ENCODE measurements at regions not wholly inside any gene's neighbourhood (a gene's known extent, or its start where the extent isn't known, plus 50 kb on each side); places are given as distances from the start of the nearest gene placed in this dataset.
"Not testable (repeated sequence)": the region's sequence is repeated elsewhere in the genome, so short reads cannot be mapped to it uniquely, and the experiment has no call there.

GRCh38 chr5:87627363-87627762 is 214.6 kb upstream of the CCNH start:
- no peak for DNase-seq (ENCODE audit: low read depth)

- DNase-seq (ENCODE audit: low read depth) = no peak
Observed at GRCh38 chr5:87608385-87608784, 195.7 kb upstream of the CCNH start.

GRCh38 chr5:87605663-87606062 is 192.9 kb upstream of the CCNH start:
- DNase-seq (ENCODE audit: low read depth) = no peak

- DNase-seq (ENCODE audit: low read depth) = no peak
Observed at GRCh38 chr5:87599778-87600177, 187.0 kb upstream of the CCNH start.

- no peak for DNase-seq (ENCODE audit: low read depth)
Observed at GRCh38 chr5:87598460-87598859, 185.7 kb upstream of the CCNH start.

DNA sequence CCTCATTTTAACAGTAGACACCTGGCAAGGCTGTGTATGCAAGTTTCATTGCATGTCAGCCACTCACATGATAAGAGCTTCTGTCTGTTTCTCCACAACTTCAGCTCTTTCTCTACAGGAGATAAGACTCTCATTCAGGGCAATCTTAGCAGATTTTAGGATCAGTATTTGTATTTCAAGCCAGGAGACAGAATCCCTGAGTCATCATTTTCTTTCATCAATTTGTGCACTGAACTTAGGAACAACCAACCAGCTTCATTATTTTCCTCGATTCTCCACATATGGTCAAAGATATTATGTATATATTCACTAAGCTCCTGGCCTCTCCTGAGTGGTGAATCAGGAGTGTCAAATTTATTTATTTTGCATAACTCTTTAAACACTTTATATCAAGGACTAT is 181.8 kb upstream of the CCNH start:
- no peak for DNase-seq (ENCODE audit: low read depth)

DNA sequence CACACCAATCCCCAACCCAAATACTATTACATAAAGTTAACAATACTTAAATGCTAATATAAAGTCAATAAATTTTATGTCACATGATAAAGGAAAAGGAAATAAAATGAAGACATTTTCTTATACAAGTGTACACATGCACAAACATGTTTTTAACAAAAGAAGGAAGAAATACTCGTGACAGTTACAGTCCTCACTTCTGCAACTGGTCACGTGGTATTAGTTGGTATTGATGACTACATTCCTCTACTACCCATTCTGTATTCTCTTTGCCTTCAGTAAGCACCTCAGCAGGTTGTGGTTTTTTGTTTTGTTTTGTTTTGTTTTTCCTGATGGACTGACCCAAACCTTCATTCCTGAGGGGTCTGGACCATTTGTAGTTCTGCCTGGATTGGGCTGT is 176.9 kb upstream of the CCNH start:
- no peak for DNase-seq (ENCODE audit: low read depth)

DNA sequence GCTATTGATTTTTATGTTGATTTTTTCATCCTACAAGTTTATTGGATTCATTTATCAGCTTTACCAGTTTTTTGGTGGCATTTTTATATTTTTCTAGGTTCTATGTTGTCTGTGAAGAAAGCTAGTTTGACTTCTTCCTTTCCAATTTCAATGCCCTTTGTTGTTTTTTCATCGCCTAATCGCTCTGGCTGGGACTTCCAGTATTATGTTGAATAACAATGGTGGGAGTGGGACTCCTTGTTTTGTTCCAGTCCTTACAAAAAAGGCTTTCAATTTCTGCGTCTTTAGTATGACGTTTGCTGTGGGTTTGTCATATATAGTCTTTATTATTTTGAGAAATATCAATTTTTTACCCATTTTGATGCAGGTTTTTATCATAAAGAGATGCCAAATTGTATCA is 175.6 kb upstream of the CCNH start:
- DNase-seq (ENCODE audit: low read depth) = no peak

DNA sequence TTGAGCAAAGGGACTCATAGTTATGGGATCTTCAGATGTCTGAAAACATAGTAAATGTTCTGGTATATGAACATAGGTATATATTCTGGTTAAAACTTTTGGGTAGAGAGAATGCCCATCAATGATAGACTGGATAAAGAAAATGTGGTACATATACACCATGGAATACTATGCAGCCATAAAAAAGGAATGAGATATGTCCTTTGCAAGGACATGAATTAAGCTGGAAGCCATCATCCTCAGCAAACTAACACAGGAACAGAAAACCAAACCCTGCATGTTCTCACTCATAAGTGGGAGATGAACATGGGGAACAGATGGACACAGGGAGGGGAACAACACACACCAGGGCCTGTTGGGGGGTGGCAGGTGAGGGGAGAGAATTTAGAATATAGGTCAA is 171.0 kb upstream of the CCNH start:
- DNase-seq (ENCODE audit: low read depth) = not testable (repeated sequence)

- no peak for DNase-seq (ENCODE audit: low read depth)
Observed at GRCh38 chr5:87582149-87582548, 169.4 kb upstream of the CCNH start.

DNA sequence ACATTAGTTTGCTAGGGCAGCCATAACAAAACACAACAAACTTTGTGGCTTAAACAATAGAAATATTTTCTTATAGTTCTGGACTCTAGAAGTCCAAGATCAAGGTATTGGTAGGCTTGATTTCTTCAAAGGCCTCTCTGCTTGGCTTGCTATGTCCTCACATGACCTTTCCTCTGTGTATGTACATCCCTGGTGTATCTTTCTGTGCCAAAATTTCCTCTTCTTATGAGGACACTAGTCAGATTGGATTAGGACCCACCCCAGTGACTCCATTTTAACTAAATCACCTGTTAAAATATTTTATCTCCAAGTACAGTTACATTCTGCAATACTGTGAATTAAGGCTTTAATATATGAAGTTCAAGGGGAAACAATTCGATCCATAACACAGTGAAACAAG is 168.9 kb upstream of the CCNH start:
- no peak for DNase-seq (ENCODE audit: low read depth)

DNA sequence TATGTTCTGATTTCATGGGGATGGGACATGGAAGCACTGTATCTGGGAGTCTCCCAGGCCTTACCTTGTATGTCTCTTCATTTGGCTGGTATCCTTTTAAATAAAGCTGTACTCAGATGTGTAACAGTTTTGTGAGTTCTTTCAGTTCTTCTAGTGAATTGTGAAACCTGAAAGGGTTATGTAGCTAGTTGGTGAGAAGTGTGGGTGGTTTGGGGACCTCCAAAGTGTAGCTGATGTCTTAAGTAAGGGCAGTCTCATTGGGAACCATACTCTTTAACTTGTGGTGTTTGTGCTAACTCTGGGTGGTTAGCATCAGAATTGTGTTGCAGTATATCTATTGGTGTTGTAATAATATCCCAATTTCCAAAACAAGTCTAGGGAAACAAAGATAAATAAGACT is 166.9 kb upstream of the CCNH start:
- no peak for DNase-seq (ENCODE audit: low read depth)

GRCh38 chr5:87576867-87577266 is 164.1 kb upstream of the CCNH start:
- no peak for DNase-seq (ENCODE audit: low read depth)

GRCh38 chr5:87576306-87576705 is 163.6 kb upstream of the CCNH start:
- not testable (repeated sequence) for DNase-seq (ENCODE audit: low read depth)

DNA sequence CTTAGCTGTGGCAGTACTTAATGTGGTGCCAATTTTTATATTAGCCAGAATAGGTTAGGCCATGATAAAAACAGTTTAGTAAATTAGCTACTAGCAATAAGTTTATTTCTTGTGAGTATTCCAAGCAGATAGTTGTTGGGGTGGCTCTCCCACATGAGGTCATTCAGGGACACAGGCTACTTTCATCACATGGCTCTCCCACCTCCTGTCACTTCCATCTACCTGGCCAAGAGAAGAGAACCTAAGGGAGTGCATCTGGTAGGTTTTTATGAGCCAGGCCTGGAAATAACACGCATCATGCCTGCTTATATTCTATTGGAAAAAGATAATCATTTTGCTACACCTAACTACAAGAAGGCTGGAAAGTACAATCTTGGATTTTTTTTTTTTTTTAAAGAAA is 161.4 kb upstream of the CCNH start:
- no peak for DNase-seq (ENCODE audit: low read depth)

DNA sequence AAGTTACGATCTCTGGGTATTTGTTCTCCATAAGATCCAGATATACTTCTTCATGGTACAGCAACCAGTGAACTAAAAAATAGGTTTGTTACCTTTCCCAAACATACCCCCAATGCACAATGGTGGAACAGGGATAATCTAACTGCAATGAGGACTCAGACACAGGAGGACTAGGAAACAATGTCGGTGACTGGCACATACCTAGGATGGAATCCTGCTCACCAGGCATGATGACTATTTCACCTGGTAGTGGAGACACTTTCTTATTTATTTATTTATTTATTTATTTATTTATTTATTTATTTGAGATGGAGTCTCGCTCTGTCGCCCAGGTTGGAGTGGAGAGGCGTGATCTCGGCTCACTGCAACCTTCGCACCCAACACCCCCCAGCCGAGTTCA is 159.9 kb upstream of the CCNH start:
- DNase-seq (ENCODE audit: low read depth) = no peak

- DNase-seq (ENCODE audit: low read depth) = no peak
Observed at GRCh38 chr5:87572090-87572489, 159.4 kb upstream of the CCNH start.

DNA sequence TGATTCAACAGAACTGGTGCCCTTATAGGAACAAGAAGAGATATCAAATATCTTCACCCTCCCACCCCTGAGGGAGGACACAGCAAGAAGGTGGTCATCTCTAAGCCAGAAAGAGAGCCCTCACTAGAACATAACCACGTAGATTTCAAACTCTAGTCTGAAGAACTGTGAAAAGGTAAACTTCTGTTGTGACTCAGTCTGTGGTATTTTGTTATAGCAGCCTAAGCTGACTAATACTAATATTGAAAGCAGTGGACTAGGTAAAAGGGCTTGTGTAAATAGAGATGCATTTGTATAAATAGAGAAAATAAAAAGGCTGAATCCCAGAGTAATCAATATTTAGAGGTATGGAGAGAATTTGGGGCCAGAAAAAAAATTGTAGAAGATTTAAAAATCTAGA is 157.6 kb upstream of the CCNH start:
- no peak for DNase-seq (ENCODE audit: low read depth)

DNA sequence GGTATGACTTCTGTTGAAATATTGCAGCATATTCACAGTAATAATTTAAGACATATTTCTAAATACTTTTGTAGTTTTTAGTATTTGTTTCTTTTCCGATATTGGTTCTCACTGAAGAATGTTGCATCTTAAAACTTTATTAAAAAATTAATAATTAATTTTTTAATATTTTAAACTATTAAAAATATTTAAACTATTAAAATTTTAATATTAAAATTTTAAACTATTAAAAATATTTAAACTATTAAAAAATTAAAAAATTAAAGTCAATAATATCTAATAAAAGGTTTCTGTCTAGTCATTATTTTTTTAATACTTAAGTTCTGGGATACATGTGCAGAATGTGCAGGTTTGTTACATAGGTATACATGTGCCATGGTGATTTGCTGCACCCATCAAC is 149.3 kb upstream of the CCNH start:
- no peak for DNase-seq (ENCODE audit: low read depth)

- no peak for DNase-seq (ENCODE audit: low read depth)
Observed at GRCh38 chr5:87560528-87560927, 147.8 kb upstream of the CCNH start.

- no peak for DNase-seq (ENCODE audit: low read depth)
Observed at GRCh38 chr5:87551911-87552310, 139.2 kb upstream of the CCNH start.

DNA sequence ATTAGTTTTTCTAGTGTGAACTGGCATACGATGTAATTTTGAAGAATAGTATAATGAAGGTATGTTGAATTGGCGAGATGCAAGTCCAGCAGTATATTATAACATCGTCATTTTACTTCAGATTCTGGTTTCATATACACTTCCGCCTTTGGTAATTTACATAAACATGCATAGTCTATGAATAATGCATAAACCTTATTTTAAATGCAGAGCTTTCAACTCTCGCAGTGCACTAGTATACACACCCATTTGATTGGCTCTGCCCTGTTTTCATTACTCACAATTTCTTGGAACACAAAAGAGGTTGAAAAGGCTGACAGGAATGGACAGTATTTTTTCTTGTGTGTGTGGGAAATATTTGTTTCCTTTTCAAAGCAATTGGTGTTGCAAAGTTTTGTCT is 128.9 kb upstream of the CCNH start:
- DNase-seq (ENCODE audit: low read depth) = no peak

- no peak for DNase-seq (ENCODE audit: low read depth)
Observed at GRCh38 chr5:87541033-87541432, 128.3 kb upstream of the CCNH start.

- no peak for DNase-seq (ENCODE audit: low read depth)
Observed at GRCh38 chr5:87539839-87540238, 127.1 kb upstream of the CCNH start.

DNA sequence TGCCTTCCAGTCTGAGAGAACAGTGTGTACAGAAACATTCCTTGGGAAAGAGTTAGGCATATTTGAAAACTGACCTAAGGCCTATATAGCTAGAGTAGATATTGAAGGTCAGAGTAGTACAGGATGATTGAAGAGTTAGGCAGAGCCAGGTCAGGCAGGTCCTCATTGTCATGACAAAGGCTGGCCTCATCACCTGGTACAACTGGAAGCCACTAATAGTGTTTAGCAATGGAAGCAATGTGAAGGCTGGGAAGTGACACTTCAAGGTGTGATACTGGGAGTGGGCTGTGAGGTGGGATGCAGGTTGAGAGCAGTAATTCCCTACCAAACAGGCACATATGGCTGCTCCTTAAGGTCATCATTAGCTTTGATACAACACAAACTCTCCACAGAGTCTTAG is 123.6 kb upstream of the CCNH start:
- DNase-seq (ENCODE audit: low read depth) = no peak

All from stimulated activated CD8-positive, alpha-beta memory T cell treated with anti-CD3 and anti-CD28 coated beads, Interleukin-12 subunit alpha, Interleukin-12 subunit beta, amount 100 ng/mL, for 4 hours (primary cell).